ENCODE measurements at regions not wholly inside any gene's neighbourhood (a gene's known extent, or its start where the extent isn't known, plus 50 kb on each side); places are given as distances from the start of the nearest gene placed in this dataset.
A peak's percentile ranks its signal among the peaks of the same experiment; 100 is the strongest.

GRCh38 chr21:45592208-45592619 is 50.0 kb upstream of the SLC19A1 start:
- peak; percentile 61 for DNase-seq (ENCODE audit: low read depth)

GRCh38 chr21:45592626-45593134 is 50.4 kb upstream of the SLC19A1 start:
- no peak for DNase-seq (ENCODE audit: low read depth)

GRCh38 chr21:45593162-45594022 is 50.1 kb upstream of the PCBP3 start:
- no peak for DNase-seq (ENCODE audit: low read depth)
